ENCODE measurements at regions not wholly inside any gene's neighbourhood (a gene's known extent, or its start where the extent isn't known, plus 50 kb on each side); places are given as distances from the start of the nearest gene placed in this dataset.

GRCh38 chr13:31674051-31674450, 65.3 kb upstream of the RXFP2 start:
- no peaks in the 10 kb centered on the region for H3K27me3 ChIP-seq
- H3K9me3 ChIP-seq: no peaks in the 10 kb centered on the region
- no peak for TF ChIP-seq POLR2A (IDR thresholded peaks at IDR 0.05)
- no peak for TF ChIP-seq POLR2AphosphoS5 (IDR thresholded peaks at IDR 0.05)
- TF ChIP-seq, protein P1, sequence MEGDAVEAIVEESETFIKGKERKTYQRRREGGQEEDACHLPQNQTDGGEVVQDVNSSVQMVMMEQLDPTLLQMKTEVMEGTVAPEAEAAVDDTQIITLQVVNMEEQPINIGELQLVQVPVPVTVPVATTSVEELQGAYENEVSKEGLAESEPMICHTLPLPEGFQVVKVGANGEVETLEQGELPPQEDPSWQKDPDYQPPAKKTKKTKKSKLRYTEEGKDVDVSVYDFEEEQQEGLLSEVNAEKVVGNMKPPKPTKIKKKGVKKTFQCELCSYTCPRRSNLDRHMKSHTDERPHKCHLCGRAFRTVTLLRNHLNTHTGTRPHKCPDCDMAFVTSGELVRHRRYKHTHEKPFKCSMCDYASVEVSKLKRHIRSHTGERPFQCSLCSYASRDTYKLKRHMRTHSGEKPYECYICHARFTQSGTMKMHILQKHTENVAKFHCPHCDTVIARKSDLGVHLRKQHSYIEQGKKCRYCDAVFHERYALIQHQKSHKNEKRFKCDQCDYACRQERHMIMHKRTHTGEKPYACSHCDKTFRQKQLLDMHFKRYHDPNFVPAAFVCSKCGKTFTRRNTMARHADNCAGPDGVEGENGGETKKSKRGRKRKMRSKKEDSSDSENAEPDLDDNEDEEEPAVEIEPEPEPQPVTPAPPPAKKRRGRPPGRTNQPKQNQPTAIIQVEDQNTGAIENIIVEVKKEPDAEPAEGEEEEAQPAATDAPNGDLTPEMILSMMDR (IDR thresholded peaks at IDR 0.05): no peak
- TF ChIP-seq EP300 (IDR thresholded peaks at IDR 0.05): no peak
- H3K4me3 ChIP-seq: no peak overlapping the region
- 68 to 76% methylated on average over 1 of the region's 1 CpG for WGBS, 2 donors
- H3K27ac ChIP-seq: no peak overlapping the region
- DNase-seq (no peak), ATAC-seq (ENCODE audit: low FRiP score in 2 of 2) (no peak)
- H3K36me3 ChIP-seq: no peaks in the 10 kb centered on the region
- no peaks in the 10 kb centered on the region for H3K4me1 ChIP-seq

DNA sequence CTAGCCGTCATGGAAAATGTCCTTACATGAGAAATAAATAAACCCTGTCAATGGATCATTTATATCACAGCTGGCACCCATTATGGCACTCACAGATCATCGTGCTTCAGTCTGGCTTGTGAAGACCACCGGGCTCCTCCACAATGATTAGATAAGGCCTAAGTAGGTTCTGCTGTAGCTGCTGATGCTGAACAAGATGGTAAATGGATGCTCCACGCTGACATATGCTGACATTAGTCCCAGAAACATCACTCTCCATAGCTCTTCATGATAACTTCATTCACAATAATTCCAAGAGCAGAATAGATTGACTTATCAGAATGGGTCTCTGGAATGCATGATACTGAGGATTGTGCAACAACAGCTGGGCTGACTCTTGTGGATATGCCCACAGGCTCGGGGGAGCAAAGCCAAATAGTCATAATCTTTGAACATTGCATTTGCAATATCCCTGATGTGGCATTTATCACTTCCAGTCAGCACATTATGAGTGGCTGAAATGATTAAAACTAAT, 63.8 kb upstream of the RXFP2 start:
- ATAC-seq (ENCODE audit: low FRiP score in 2 of 2): no peak
- H3K9me3 ChIP-seq: no peaks in the 10 kb centered on the region
- WGBS, 2 donors: 41 to 56% methylated on average over 5 of the region's 5 CpGs
- DNase-seq: no peak
- H3K4me1 ChIP-seq: no peaks in the 10 kb centered on the region
- H3K4me3 ChIP-seq: no peak overlapping the region
- no peaks in the 10 kb centered on the region for H3K27me3 ChIP-seq
- H3K27ac ChIP-seq: no peak overlapping the region
- no peak for TF ChIP-seq POLR2A (IDR thresholded peaks at IDR 0.05)
- TF ChIP-seq, protein P1 (IDR thresholded peaks at IDR 0.05): no peak
- TF ChIP-seq POLR2AphosphoS5 (IDR thresholded peaks at IDR 0.05): no peak
- TF ChIP-seq EP300 (IDR thresholded peaks at IDR 0.05): no peak
- no peaks in the 10 kb centered on the region for H3K36me3 ChIP-seq

DNA sequence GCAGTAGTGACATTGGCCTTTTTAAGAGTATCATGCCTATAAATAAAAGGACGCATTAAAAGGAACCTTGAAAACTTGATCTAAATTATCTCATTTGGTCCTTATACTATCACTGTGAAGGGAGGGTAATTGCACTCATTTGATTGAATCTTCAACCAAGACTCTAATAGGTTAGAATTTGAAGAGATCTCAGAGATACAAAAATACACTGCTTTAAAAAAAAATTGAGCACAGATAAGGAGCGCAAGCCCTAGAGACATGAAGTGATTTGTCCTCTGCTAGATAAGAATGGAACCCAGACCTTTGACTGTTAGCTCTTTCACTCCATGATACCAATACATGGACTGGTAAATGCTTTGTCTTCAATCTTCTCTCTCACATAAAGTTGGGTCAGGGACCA, 58.2 kb upstream of the RXFP2 start:
- H3K9me3 ChIP-seq: no peaks in the 10 kb centered on the region
- H3K4me3 ChIP-seq: no peak overlapping the region
- H3K4me1 ChIP-seq: no peaks in the 10 kb centered on the region
- TF ChIP-seq, protein P1 (IDR thresholded peaks at IDR 0.05): no peak
- no peak for TF ChIP-seq POLR2A (IDR thresholded peaks at IDR 0.05)
- TF ChIP-seq POLR2AphosphoS5 (IDR thresholded peaks at IDR 0.05): no peak
- no peak for TF ChIP-seq EP300 (IDR thresholded peaks at IDR 0.05)
- no peak for ATAC-seq (ENCODE audit: low FRiP score in 2 of 2)
- H3K36me3 ChIP-seq: no peaks in the 10 kb centered on the region
- H3K27me3 ChIP-seq: no peaks in the 10 kb centered on the region
- DNase-seq: no peak
- 92 to 97% methylated on average over 2 of the region's 2 CpGs for WGBS, 2 donors
- no peak overlapping the region for H3K27ac ChIP-seq

DNA sequence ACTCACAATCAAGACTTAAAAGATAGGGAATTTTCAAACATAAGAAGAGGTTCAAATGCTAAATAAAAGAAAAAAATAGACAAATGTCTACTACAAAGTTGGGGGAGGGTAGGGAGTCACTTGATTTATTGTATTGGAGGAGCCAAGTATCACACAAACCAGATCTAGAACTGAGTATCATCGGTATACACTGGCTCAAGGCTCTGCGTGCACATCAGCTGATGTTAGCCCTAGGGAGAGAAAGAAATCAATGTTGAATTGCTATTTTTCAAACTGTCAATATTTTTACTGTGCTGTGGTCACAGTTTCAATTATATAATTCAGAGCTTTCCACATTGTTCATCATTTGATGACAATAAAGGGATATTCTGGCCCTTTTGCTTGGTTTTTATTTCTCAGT, 54.9 kb upstream of the RXFP2 start:
- ATAC-seq (ENCODE audit: low FRiP score in 2 of 2): no peak
- 81 to 89% methylated on average over 2 of the region's 2 CpGs for WGBS, 2 donors

DNA sequence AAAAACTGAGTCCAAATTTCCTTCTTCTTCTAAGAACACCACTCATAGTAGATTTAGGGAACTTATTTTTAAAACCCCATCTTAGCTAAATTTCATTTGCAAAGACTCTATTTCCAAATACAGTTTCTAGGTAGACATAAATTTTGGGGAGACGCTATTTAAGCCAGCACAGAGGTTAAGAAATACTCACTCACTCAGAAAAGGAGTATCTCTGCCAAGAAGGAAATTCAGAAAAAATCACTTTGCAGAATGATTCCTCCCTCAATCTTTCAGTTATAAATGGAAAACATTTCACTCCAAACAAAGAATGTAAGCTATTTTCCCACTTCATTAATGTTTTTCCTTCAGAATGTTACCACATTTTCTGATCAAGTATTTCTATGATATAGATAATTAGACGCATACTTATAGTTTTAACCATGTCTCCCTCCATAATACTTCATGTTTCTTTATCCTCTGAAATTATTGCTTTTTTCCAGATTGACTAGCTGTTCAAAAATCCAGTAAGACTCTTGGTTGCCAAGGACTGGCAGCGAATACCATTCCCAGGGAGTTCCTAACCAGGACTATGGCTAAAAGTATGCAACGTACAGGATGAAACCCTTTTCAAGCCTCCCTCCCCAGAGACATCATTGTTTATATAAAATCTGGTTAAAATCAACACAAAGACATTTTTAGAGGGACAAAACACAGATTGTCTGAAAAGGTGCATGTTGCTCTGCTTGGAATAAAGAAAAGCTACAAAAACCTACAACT, 52.5 kb upstream of the RXFP2 start:
- TF ChIP-seq POLR2A (IDR thresholded peaks at IDR 0.05): no peak
- TF ChIP-seq, protein P1 (IDR thresholded peaks at IDR 0.05): no peak
- no peak for TF ChIP-seq EP300 (IDR thresholded peaks at IDR 0.05)
- TF ChIP-seq POLR2AphosphoS5 (IDR thresholded peaks at IDR 0.05): no peak
- Histone ChIP-seq H3K4me1 (no peaks in the 10 kb centered on the region), H3K9me3 (no peaks in the 10 kb centered on the region), H3K36me3 (no peaks in the 10 kb centered on the region), H3K27me3 (no peaks in the 10 kb centered on the region), H3K4me3 (no peak overlapping the region), H3K27ac (no peak overlapping the region)
- 69 to 72% methylated on average over 4 of the region's 4 CpGs for WGBS, 2 donors
- ATAC-seq (ENCODE audit: low FRiP score in 2 of 2) (no peak), DNase-seq (no peak)

More for the DNA sequence above, 54.9 kb upstream of the RXFP2 start:
- H3K27me3 ChIP-seq: no peaks in the 10 kb centered on the region
- no peaks in the 10 kb centered on the region for H3K36me3 ChIP-seq
- DNase-seq: no peak
- H3K9me3 ChIP-seq: no peaks in the 10 kb centered on the region
- no peak overlapping the region for H3K4me3 ChIP-seq
- no peaks in the 10 kb centered on the region for H3K4me1 ChIP-seq
- no peak for TF ChIP-seq POLR2AphosphoS5 (IDR thresholded peaks at IDR 0.05)
- no peak overlapping the region for H3K27ac ChIP-seq

Small RNAs in the stretch of these regions (small RNA-seq; reads per million reads assigned to genes)
- 0 reads per million in 4 donors for gene AL161616.1

Measured in upper lobe of left lung (tissue), 6 donors.